Stimulated activated memory B cell treated with anti-CD40 and anti-IgM and Interleukin-4, amounts not matched to agents 10 μg/mL and 1 μg/mL and 100 μg/mL, for 72 hours (primary cell): ENCODE measurements at regions not wholly inside any gene's neighbourhood (a gene's known extent, or its start where the extent isn't known, plus 50 kb on each side); places are given as distances from the start of the nearest gene placed in this dataset.
"Not testable (repeated sequence)": the region's sequence is repeated elsewhere in the genome, so short reads cannot be mapped to it uniquely, and the experiment has no call there.

ENCODE experiments used
- ATAC-seq: fragments of 150-1000 bp; cut with Tn5 transposase; 2 replicates; pipeline ENCODE4 v1.10.0; 2021
- H3K27ac Mint-ChIP-seq: one replicate; pipeline ENCODE4 v1.8.0; 2022; ENCODE audit warnings: mild to moderate bottlenecking, mixed read lengths
- H3K27me3 Mint-ChIP-seq: one replicate; pipeline ENCODE4 v1.8.0; 2022; ENCODE audit warnings: mixed read lengths
- H3K36me3 Mint-ChIP-seq: one replicate; pipeline ENCODE4 v1.8.0; 2022; ENCODE audit warnings: mixed read lengths
- H3K4me1 Mint-ChIP-seq: one replicate; pipeline ENCODE4 v1.8.0; 2022; ENCODE audit warnings: mixed read lengths
- H3K4me3 Mint-ChIP-seq: one replicate; pipeline ENCODE4 v1.8.0; 2022; ENCODE audit warnings: mild to moderate bottlenecking, moderate library complexity, mixed read lengths
- H3K9me3 Mint-ChIP-seq: one replicate; pipeline ENCODE4 v1.8.0; 2022; ENCODE audit warnings: mixed read lengths

DNA sequence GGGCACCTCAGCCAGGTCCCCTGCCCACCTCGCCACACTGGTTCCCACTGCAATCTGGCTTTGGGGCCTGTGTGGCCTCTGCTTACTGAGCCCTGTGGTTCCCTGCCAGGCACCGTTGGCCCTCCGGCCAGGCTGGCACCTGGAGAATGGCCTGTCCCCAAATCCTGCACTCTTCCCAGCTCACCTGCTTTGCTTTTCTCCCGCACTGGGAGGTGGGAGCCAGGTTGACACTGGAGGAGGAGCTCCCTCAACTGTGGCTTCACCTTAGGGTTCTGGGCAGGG lies 97.0 kb downstream of the SCGB2B2 start:
- ATAC-seq = no peak
- H3K9me3 Mint-ChIP-seq = peaks cover 22% of the 10 kb centered on the region
- H3K36me3 Mint-ChIP-seq = peaks cover 18% of the 10 kb centered on the region
- no peak overlapping the region for H3K27ac Mint-ChIP-seq
- H3K27me3 Mint-ChIP-seq = peaks cover 49% of the 10 kb centered on the region
- no peaks in the 10 kb centered on the region for H3K4me1 Mint-ChIP-seq
- H3K4me3 Mint-ChIP-seq = no peak overlapping the region

DNA sequence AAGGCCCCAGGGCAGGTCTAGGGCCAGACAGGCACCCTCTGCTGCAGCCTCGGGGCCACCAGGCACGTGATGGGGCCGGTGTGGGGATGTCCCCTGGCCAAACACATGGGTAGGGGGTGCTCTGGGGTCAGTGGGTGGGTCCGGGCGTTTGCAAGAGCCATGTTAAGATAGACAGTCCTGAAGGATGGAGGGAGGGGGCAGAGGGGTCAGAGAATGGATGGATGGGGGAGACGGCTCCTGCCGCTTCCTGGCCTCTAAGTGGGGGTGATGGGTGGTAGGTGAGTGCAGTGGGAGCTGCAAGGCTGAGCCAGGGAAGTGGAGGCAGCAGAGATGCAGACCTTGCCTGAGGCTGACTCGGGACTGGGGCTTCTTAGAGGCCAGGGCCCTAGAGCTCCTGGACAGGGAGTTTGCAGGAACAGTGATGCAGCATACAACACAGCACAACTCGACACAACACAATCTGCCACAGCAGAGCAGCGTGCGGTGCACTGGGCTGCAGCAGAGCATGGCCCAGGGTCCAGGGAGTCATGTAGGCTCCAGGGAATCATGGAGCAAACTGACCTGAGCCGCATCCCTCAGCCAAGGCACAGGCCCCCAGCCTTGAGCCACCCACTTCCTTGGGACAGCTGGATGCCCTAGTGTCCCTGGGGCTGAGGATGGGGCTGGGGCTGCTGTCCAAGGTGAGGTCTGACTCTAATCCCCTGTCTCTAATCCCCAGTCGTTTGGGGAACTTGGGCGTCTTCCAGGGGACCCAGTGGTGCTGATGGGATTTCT lies 97.5 kb downstream of the SCGB2B2 start:
- Mint-ChIP-seq H3K36me3 (peaks cover 18% of the 10 kb centered on the region), H3K4me3 (no peak overlapping the region), H3K27ac (no peak overlapping the region), H3K9me3 (peaks cover 21% of the 10 kb centered on the region), H3K4me1 (no peaks in the 10 kb centered on the region), H3K27me3 (peaks cover 49% of the 10 kb centered on the region)
- no peak for ATAC-seq

DNA sequence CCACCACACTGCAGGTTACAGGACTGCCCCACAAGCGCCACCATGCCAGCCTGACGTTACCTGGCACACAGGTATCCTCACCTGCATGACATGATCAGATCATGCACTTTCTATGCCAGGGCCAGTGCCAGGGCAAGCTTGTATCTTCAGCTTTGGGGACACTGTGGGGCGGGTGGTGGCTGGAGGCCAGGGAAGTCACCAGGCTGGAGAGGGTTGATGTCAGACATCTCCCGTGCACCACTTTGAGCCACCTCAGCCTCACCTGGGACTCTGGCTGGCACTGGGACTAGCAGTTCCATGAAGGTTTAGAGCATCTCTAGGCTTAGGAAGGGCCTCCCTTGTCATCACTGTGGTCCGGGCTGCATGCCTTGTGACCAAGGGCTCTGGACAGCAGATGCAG lies 97.2 kb downstream of the WTIP start:
- peaks cover 49% of the 10 kb centered on the region for H3K27me3 Mint-ChIP-seq
- peaks cover 24% of the 10 kb centered on the region for H3K9me3 Mint-ChIP-seq
- no peak for ATAC-seq
- H3K4me1 Mint-ChIP-seq = peaks cover 6% of the 10 kb centered on the region
- no peak overlapping the region for H3K4me3 Mint-ChIP-seq
- H3K27ac Mint-ChIP-seq = no peak overlapping the region
- peaks cover 18% of the 10 kb centered on the region for H3K36me3 Mint-ChIP-seq

DNA sequence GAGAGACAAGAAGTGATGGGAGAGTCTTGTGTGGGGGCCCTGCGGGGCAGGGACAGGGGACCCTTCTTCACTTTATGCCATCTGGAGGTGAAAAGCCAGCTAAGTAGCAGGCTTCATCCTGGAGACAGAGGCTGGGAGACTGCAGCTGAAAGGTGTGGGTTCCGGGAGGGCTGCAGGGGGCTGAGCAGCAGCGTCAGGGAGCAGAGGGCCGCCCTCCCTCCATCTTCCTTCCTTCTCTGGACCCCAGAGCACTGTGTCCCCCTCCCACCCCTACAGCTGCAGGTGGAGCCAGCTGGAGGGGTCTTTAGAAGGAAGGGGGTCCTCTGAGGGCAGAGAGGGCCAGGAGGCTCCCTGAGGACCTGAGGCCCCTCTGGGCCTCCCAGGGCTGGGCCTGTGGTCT lies 96.6 kb downstream of the WTIP start:
- Mint-ChIP-seq H3K4me1 (peaks cover 6% of the 10 kb centered on the region), H3K36me3 (peaks cover 18% of the 10 kb centered on the region), H3K9me3 (peaks cover 24% of the 10 kb centered on the region), H3K27me3 (peaks cover 49% of the 10 kb centered on the region), H3K4me3 (no peak overlapping the region), H3K27ac (no peak overlapping the region)
- ATAC-seq = no peak

DNA sequence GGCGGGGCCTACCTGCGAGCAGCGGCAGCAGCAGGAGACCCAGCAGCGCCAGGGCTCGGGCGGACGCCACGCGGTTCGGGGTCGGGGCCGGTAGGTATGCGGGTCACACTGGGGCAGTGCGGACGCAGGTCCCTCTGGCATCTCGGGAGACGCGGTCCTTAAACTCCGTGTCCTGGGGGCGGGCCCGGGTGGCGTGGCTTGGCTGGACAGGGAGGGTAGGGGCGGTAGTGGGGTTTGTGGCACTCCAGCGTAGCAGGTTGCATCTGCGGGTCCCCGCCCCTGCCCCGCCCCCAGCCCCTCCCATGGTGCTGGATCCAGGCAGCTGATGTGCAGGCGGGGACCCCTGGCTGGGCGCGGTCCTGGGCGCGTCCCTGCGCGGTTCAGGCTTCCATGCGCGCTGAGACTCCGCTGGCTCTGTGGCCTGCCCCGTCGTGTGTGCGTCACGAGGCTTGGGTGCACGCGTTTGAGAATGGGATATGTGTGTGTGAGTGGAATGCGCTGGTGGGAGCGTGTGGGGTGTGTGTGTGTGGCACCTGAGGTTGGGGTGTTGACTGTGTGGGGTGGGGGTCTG lies 96.1 kb downstream of the WTIP start:
- ATAC-seq = no peak
- H3K4me3 Mint-ChIP-seq = no peak overlapping the region

DNA sequence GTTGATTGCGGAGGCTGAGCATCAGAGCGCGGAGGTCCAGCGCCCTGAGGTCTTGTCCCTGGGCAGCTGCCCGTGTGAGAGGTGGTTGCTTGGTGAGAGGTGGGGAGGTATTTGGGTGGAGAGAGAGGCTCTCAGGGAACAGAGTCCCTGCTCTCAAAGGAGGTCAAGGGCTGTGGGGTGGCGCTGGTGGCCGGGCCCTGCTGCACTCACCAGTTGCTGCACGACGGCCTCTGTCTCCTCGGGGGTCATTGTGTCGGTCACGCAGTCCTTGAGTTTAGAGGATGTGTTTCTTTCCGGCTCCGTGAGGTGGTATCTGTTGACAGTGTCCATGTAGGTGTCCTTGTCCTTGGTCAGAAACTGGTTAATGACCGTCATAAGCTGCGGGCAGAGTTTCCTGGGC lies 95.5 kb downstream of the WTIP start:
- H3K9me3 Mint-ChIP-seq = peaks cover 29% of the 10 kb centered on the region
- no peak for ATAC-seq
- H3K27me3 Mint-ChIP-seq = peaks cover 49% of the 10 kb centered on the region
- H3K4me1 Mint-ChIP-seq = peaks cover 6% of the 10 kb centered on the region
- H3K4me3 Mint-ChIP-seq = no peak overlapping the region
- no peak overlapping the region for H3K27ac Mint-ChIP-seq
- peaks cover 18% of the 10 kb centered on the region for H3K36me3 Mint-ChIP-seq

More for the DNA sequence above, 96.1 kb downstream of the WTIP start:
- Mint-ChIP-seq H3K4me1 (peaks cover 6% of the 10 kb centered on the region), H3K27ac (no peak overlapping the region), H3K9me3 (peaks cover 29% of the 10 kb centered on the region), H3K36me3 (peaks cover 18% of the 10 kb centered on the region), H3K27me3 (peaks cover 49% of the 10 kb centered on the region)

DNA sequence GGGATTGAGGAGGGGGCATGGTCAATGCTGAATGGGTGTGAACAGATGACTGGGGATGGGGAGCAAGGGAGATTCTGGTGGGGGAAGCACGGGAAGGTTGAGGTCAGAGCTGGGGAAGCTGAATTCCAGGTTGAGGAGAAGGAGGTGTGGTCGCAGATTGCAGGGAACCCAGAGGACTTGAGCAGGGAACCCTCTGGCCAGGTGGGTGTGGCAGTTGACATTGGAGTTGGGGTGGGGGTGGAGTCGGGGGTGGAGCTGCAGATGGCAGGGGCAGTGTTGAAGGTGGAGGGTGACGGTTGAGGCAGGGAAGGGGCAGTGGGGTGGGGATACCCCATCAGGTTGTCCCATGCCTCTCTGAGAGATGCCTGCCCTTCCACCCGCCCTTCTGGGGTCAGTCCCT lies 94.7 kb downstream of the WTIP start:
- ATAC-seq = no peak
- Mint-ChIP-seq H3K4me3 (no peak overlapping the region), H3K27ac (no peak overlapping the region), H3K36me3 (peaks cover 18% of the 10 kb centered on the region), H3K27me3 (peaks cover 49% of the 10 kb centered on the region), H3K4me1 (peaks cover 6% of the 10 kb centered on the region), H3K9me3 (peaks cover 29% of the 10 kb centered on the region)

DNA sequence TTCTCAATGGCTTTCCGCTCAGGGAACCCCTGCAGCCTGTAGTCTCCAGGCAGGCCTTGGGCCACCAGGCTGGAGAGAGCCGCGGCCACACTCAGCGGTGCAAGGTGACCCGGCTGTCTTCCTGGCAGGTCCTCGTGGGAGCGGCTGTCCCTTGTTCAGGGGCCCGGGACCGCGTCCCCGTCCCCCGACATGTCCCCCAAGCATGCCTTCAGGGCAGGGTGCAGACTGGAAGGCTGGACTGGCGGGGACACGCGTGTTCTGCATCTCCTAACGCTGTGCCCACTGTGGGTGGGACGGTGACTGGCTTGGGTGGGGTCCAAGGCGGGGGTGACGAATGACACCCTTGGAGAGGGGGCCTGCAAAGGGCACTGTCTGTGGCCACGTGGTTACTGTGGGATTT lies 93.6 kb downstream of the WTIP start:
- Mint-ChIP-seq H3K27ac (no peak overlapping the region), H3K36me3 (peaks cover 18% of the 10 kb centered on the region), H3K27me3 (peaks cover 42% of the 10 kb centered on the region), H3K4me3 (no peak overlapping the region), H3K9me3 (peaks cover 29% of the 10 kb centered on the region), H3K4me1 (peaks cover 6% of the 10 kb centered on the region)
- ATAC-seq = peak; percentile 4

DNA sequence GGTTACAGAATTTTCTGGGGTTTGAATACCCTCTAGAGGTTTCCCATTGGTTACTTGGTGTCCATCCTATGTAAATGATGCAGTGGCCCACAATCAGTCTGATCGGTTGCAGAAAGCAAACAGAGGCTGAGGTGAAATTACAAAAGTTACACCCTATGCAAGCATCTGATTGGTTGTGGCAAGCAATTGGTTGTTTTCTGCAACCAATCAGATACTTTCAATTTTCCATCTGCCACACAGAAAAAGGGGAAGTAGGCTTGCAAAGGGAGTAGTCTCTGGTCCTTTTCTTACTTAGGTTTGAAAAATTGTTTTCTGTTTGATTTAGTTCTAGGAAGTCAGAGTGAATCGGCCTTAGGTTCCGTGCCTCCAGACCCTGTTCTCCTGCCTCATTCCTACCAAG lies 93.1 kb downstream of the WTIP start:
- Mint-ChIP-seq H3K36me3 (peaks cover 18% of the 10 kb centered on the region), H3K27me3 (peaks cover 40% of the 10 kb centered on the region), H3K4me3 (no peak overlapping the region), H3K27ac (no peak overlapping the region), H3K9me3 (peaks cover 30% of the 10 kb centered on the region), H3K4me1 (peaks cover 6% of the 10 kb centered on the region)
- ATAC-seq = no peak

DNA sequence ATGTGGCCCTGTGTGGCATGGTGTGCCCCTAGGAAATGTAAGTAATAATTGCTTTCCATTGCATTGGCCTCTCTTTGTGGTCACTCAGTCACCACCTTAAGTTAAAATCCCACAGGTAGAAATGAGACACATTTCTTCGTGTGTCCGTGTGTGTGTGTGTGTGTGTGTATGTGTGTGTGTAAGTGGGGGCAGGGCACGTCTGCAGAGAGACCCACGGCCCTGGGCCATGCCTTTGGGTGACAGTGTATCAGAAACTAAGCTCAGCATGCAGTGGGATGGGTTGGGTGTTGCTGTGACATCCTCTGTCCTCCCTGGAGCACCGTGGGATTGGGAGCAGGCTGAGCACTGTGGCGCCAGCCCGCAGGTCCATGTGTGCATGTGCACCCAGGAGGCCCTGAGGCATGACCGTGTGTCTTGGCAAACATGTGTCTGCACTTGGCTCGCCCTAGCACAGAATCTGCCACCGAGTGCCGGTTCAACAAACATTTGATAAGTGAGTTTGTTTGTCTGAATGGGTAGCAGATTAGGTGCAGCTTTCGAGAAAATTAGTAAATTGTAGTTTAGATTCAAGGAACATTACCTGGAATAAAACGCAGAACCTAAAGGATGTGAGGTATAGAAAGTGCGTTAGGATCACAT lies 91.8 kb downstream of the WTIP start:
- H3K4me3 Mint-ChIP-seq = no peak overlapping the region
- no peak for ATAC-seq
- H3K27me3 Mint-ChIP-seq = peaks cover 27% of the 10 kb centered on the region
- H3K4me1 Mint-ChIP-seq = peaks cover 6% of the 10 kb centered on the region
- peaks cover 30% of the 10 kb centered on the region for H3K9me3 Mint-ChIP-seq
- no peak overlapping the region for H3K27ac Mint-ChIP-seq
- peaks cover 18% of the 10 kb centered on the region for H3K36me3 Mint-ChIP-seq

DNA sequence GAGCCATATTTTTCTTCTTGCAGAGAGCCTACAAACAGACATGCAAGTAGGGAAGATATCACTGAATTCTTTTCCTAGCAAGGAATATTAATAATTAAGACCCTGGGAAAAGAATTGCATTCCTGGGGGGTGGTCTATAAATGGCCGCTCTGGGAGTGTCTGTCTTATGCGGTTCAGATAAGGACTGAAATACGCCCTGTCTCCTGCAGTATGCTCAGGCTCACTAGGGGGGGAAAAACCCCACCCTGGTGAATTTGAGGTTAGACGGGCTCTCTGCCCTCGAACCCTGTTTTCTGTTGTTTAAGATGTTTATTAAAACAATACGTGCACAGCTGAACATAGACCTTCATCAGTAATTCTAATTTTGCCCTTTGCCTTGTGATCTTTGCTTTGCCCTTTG lies 88.6 kb downstream of the WTIP start:
- peaks cover 22% of the 10 kb centered on the region for H3K9me3 Mint-ChIP-seq
- H3K36me3 Mint-ChIP-seq, H3K4me3 Mint-ChIP-seq, H3K4me1 Mint-ChIP-seq, H3K27ac Mint-ChIP-seq, ATAC-seq: not testable (repeated sequence)
- H3K27me3 Mint-ChIP-seq = peaks cover 18% of the 10 kb centered on the region

DNA sequence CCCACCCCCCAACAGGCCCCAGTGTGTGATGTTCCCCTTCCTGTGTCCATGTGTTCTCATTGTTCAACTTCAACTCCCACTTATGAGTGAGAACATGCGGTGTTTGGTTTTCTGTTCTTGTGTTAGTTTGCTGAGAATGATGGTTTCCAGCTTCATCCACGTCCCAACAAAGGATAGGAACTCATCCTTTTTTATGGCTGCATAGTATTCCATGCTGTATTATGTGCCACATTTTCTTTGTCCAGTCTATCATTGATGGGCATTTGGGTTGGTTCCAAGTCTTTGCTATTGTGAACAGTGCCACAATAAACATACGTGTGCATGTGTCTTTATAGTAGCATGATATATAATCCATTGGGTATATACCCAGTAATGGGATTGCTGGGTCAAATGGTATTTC lies 80.8 kb downstream of the WTIP start:
- not testable (repeated sequence) for H3K4me1 Mint-ChIP-seq, H3K27ac Mint-ChIP-seq, H3K36me3 Mint-ChIP-seq, ATAC-seq, H3K4me3 Mint-ChIP-seq
- peaks cover 16% of the 10 kb centered on the region for H3K9me3 Mint-ChIP-seq
- H3K27me3 Mint-ChIP-seq = peaks cover 26% of the 10 kb centered on the region
